HG03354 (cell line): ENCODE measurements at regions not wholly inside any gene's neighbourhood (a gene's known extent, or its start where the extent isn't known, plus 50 kb on each side); places are given as distances from the start of the nearest gene placed in this dataset.
"Not testable (repeated sequence)": the region's sequence is repeated elsewhere in the genome, so short reads cannot be mapped to it uniquely, and the experiment has no call there.

ENCODE experiments used
- ATAC-seq: cut with Tn5 transposase; IDR thresholded peaks from one replicate; pipeline ENCODE4 v1.9.1; 2021; ENCODE audit warnings: mild to moderate bottlenecking; ENCODE audit not compliant: unreplicated experiment, poor library complexity, severe bottlenecking

- no peak for ATAC-seq
Measured at GRCh38 chr6:44038543-44039065, 88.6 kb downstream of the MRPL14 start.

- no peak for ATAC-seq
Measured at GRCh38 chr6:44037847-44038542, 89.3 kb downstream of the MRPL14 start.

- not testable (repeated sequence) for ATAC-seq
Measured at GRCh38 chr6:44037276-44037675, 90.0 kb downstream of the MRPL14 start.

- no peak for ATAC-seq
Measured at GRCh38 chr6:44036699-44037101, 90.6 kb downstream of the MRPL14 start.

GRCh38 chr6:44036196-44036595, 91.1 kb downstream of the MRPL14 start:
- no peak for ATAC-seq

GRCh38 chr6:44035621-44036020, 91.6 kb downstream of the MRPL14 start:
- no peak for ATAC-seq

GRCh38 chr6:44034931-44035345, 92.3 kb downstream of the MRPL14 start:
- no peak for ATAC-seq

GRCh38 chr6:44034391-44034861, 92.8 kb downstream of the MRPL14 start:
- ATAC-seq, result no peak

GRCh38 chr6:44030812-44031454, 96.3 kb downstream of the MRPL14 start:
- no peak for ATAC-seq

- ATAC-seq, result no peak
Measured at GRCh38 chr6:44029444-44030185, 97.6 kb downstream of the MRPL14 start.

GRCh38 chr6:44028789-44029310, 98.4 kb downstream of the MRPL14 start:
- ATAC-seq, result no peak

- no peak for ATAC-seq
Measured at GRCh38 chr6:44025226-44025625, 102.0 kb downstream of the MRPL14 start.

GRCh38 chr6:44024574-44025219, 102.6 kb downstream of the MRPL14 start:
- ATAC-seq, result no peak

- ATAC-seq, result no peak
Measured at GRCh38 chr6:44023586-44024454, 103.4 kb downstream of the MRPL14 start.

GRCh38 chr6:44022671-44023352, 104.4 kb downstream of the MRPL14 start:
- ATAC-seq, result no peak

- ATAC-seq, result no peak
Measured at GRCh38 chr6:44022296-44022661, 105.0 kb downstream of the MRPL14 start.

- no peak for ATAC-seq
Measured at GRCh38 chr6:44021589-44022295, 105.5 kb downstream of the MRPL14 start.
